H1 (cell line): ENCODE measurements at regions not wholly inside any gene's neighbourhood (a gene's known extent, or its start where the extent isn't known, plus 50 kb on each side); places are given as distances from the start of the nearest gene placed in this dataset.

ENCODE experiments used
- CTCF ChIA-PET: fragments of 300-600 bp; sonication (Branson Sonifier 250); formaldehyde crosslinking; loops from one replicate; lab custom pipeline; 2021; ENCODE audit not compliant: partially characterized antibody; lab: Charles Lee
- POLR2A ChIA-PET: fragments of 300-600 bp; sonication (Branson Sonifier 250); formaldehyde crosslinking; loops from one replicate; lab custom pipeline; 2021; ENCODE audit warnings: inconsistent platforms; ENCODE audit not compliant: partially characterized antibody; lab: Charles Lee
- DNase-seq, 2 experiments: peaks; one replicate each; pipeline versions ENCODE4 v3.0.0 to v3.0.0-alpha.2; 2010 to 2022; ENCODE audit warnings: low spot score in 2 of 2, low read depth in 1 of 2, mixed read lengths in 1 of 2
- FAIRE-seq: peaks from 2 replicates; lab custom pipeline; 2011; peaks lifted over from hg19 to GRCh38; lab: Jason Lieb, UNC
- H2AFZ ChIP-seq: 2 replicates; pipeline ENCODE4 v1.8.1; 2012; ENCODE audit warnings: low read length, inconsistent platforms
- H2AK5ac ChIP-seq: 2 replicates; pipeline ENCODE4 v1.6.1; 2013; ENCODE audit warnings: low read depth, low read length
- H2BK120ac ChIP-seq: replicated peaks from 2 replicates; pipeline ENCODE3; 2013; ENCODE audit warnings: low read depth, low read length, inconsistent platforms
- H2BK12ac ChIP-seq: 2 replicates; pipeline ENCODE4 v1.6.1; 2013; ENCODE audit warnings: low read depth, low read length
- H2BK15ac ChIP-seq: 2 replicates; pipeline ENCODE4 v1.6.1; 2013; ENCODE audit warnings: low read length
- H2BK20ac ChIP-seq: 2 replicates; pipeline ENCODE4 v1.6.1; 2013; ENCODE audit warnings: low read length
- H2BK5ac ChIP-seq: 2 replicates; pipeline ENCODE4 v1.6.1; 2013; ENCODE audit warnings: low read depth, low read length
- H3K14ac ChIP-seq: 2 replicates; pipeline ENCODE4 v1.6.1; 2013; ENCODE audit warnings: inconsistent platforms; ENCODE audit not compliant: insufficient read length
- H3K18ac ChIP-seq: 2 replicates; pipeline ENCODE4 v1.6.1; 2013; ENCODE audit warnings: low read length; ENCODE audit errors: extremely low read depth
- H3K23ac ChIP-seq: 2 replicates; pipeline ENCODE4 v1.6.1; 2013; ENCODE audit warnings: inconsistent platforms; ENCODE audit not compliant: insufficient read length
- H3K23me2 ChIP-seq: 2 replicates; pipeline ENCODE4 v1.6.1; 2013; ENCODE audit warnings: low read depth, low read length
- H3K27ac ChIP-seq: 2 replicates; pipeline ENCODE4 v1.6.1; 2011; ENCODE audit warnings: low read depth, low read length, inconsistent platforms
- H3K27me3 ChIP-seq, 4 experiments: replicated peaks in 1 of 4; 1 replicate in 1 of 4; 2 replicates in 3 of 4; pipeline versions ENCODE4 v1.6.1 to v1.8.1; 2011 to 2013; ENCODE audit warnings: low read length in 3 of 4, mild to moderate bottlenecking in 3 of 4, inconsistent platforms in 2 of 4, mixed read lengths in 2 of 4, moderate library complexity in 1 of 4; ENCODE audit not compliant: control insufficient read depth in 3 of 4, insufficient read depth in 3 of 4; ENCODE audit errors: extremely low read depth in 1 of 4
- H3K36me3 ChIP-seq, 4 experiments: 2 replicates each; pipeline versions ENCODE4 v1.6.1 to v1.8.1; 2011 to 2013; ENCODE audit warnings: mild to moderate bottlenecking in 4 of 4, low read length in 3 of 4, moderate library complexity in 2 of 4, control low read depth in 1 of 4, inconsistent platforms in 1 of 4; ENCODE audit not compliant: insufficient read depth in 4 of 4, control insufficient read depth in 2 of 4
- H3K4ac ChIP-seq: replicated peaks from 2 replicates; pipeline ENCODE3; 2013; ENCODE audit warnings: low read length, low read depth, mixed read lengths, inconsistent platforms; ENCODE audit not compliant: insufficient read length
- H3K4me1 ChIP-seq, 4 experiments: replicated peaks in 1 of 4; 1 replicate in 1 of 4; 2 replicates in 3 of 4; pipeline versions ENCODE4 v1.6.1 to v1.8.1; 2011 to 2013; ENCODE audit warnings: low read length in 3 of 4, inconsistent platforms in 2 of 4, mixed read lengths in 1 of 4; ENCODE audit not compliant: insufficient read depth in 4 of 4, control insufficient read depth in 3 of 4
- H3K4me2 ChIP-seq, 2 experiments: 2 replicates each; pipeline versions ENCODE4 v1.6.1 to v1.8.1; 2011 to 2013; ENCODE audit warnings: low read depth in 2 of 2, low read length in 2 of 2, control low read depth in 1 of 2, inconsistent platforms in 1 of 2, mild to moderate bottlenecking in 1 of 2; ENCODE audit not compliant: insufficient read depth in 1 of 2
- H3K4me3 ChIP-seq, 4 experiments: fragments of 200-600, 300-600 bp in 1 of 4; sonication (generic), shearing (Covaris generic), sonication (Bioruptor Twin) in 1 of 4; 2 replicates each; pipeline versions ENCODE4 v1.5.1 to v1.8.1; 2011 to 2016; ENCODE audit warnings: low read length in 4 of 4, low read depth in 3 of 4, control low read depth in 2 of 4, inconsistent platforms in 2 of 4, mild to moderate bottlenecking in 2 of 4, mixed read lengths in 1 of 4, moderate library complexity in 1 of 4; ENCODE audit not compliant: insufficient read depth in 2 of 4; ENCODE audit errors: extremely low read depth in 1 of 4
- H3K56ac ChIP-seq: replicated peaks from 2 replicates; pipeline ENCODE3; 2013; ENCODE audit warnings: low read depth, mild to moderate bottlenecking, mixed read lengths, low read length, inconsistent platforms; ENCODE audit not compliant: insufficient read length
- H3K79me1 ChIP-seq: 2 replicates; pipeline ENCODE4 v1.6.1; 2013; ENCODE audit warnings: low read depth, low read length, control low read depth
- H3K79me2 ChIP-seq, 2 experiments: 2 replicates each; pipeline versions ENCODE4 v1.6.1 to v1.8.1; 2012 to 2013; ENCODE audit warnings: low read length in 2 of 2, mild to moderate bottlenecking in 2 of 2, inconsistent platforms in 1 of 2; ENCODE audit not compliant: insufficient read depth in 2 of 2, control insufficient read depth in 1 of 2
- H3K9ac ChIP-seq, 4 experiments: replicated peaks in 1 of 4; 1 replicate in 1 of 4; 2 replicates in 3 of 4; pipeline versions ENCODE4 v1.6.1 to v1.8.1; 2011 to 2013; ENCODE audit warnings: low read depth in 3 of 4, low read length in 3 of 4, control low read depth in 2 of 4, mild to moderate bottlenecking in 2 of 4, moderate library complexity in 2 of 4, inconsistent platforms in 1 of 4; ENCODE audit errors: extremely low read depth in 1 of 4
- H3K9me3 ChIP-seq, 2 experiments: 2 replicates each; pipeline versions ENCODE4 v1.6.1 to v1.8.1; 2012 to 2013; ENCODE audit warnings: mild to moderate bottlenecking in 2 of 2, moderate library complexity in 2 of 2, control low read depth in 1 of 2, inconsistent platforms in 1 of 2, low read depth in 1 of 2, low read length in 1 of 2, mixed read lengths in 1 of 2; ENCODE audit not compliant: insufficient read depth in 2 of 2
- H4K20me1 ChIP-seq, 2 experiments: replicated peaks in 1 of 2; 2 replicates each; pipeline versions ENCODE3 to v1.8.1; 2011 to 2013; ENCODE audit warnings: inconsistent platforms in 2 of 2, low read length in 2 of 2, mild to moderate bottlenecking in 1 of 2; ENCODE audit not compliant: insufficient read depth in 2 of 2, control insufficient read depth in 1 of 2
- H4K5ac ChIP-seq: 2 replicates; pipeline ENCODE4 v1.6.1; 2013; ENCODE audit warnings: low read length, low read depth, mixed read lengths, inconsistent platforms; ENCODE audit not compliant: insufficient read length
- H4K8ac ChIP-seq: 2 replicates; pipeline ENCODE4 v1.8.0; 2013; ENCODE audit warnings: mild to moderate bottlenecking, moderate library complexity, low read length, inconsistent platforms; ENCODE audit not compliant: insufficient read depth; ENCODE audit errors: extremely low read depth
- H4K91ac ChIP-seq: replicated peaks from 2 replicates; pipeline ENCODE3; 2013; ENCODE audit warnings: low read length, mixed read lengths, inconsistent platforms; ENCODE audit not compliant: insufficient read length
- CHD1 ChIP-seq: IDR thresholded peaks from 2 replicates; pipeline ENCODE4 v1.6.1; 2012; ENCODE audit warnings: low read depth, low read length, improper control_type of control experiment
- GTF2F1 ChIP-seq: IDR thresholded peaks from 2 replicates; pipeline ENCODE4 v1.6.1; 2012; ENCODE audit warnings: low read depth, low read length, improper control_type of control experiment, borderline replicate concordance
- JUN ChIP-seq: IDR thresholded peaks from 2 replicates; pipeline ENCODE4 v1.6.1; 2011; ENCODE audit warnings: low read depth, mild to moderate bottlenecking, improper control_type of control experiment, low read length

- no peak for DNase-seq
- Histone ChIP-seq H3K4me3 (no peak overlapping the region), H3K27me3 (no peaks in the 10 kb centered on the region), H4K8ac (no peak overlapping the region), H3K36me3 (no peaks in the 10 kb centered on the region), H2BK15ac (no peak overlapping the region), H3K9me3 (no peaks in the 10 kb centered on the region), H3K4me1 (no peaks in the 10 kb centered on the region; a peak in 1 of 7 replicates), H3K23ac (no peak overlapping the region), H4K20me1 (no peaks in the 10 kb centered on the region), H4K5ac (no peak overlapping the region), H4K91ac (no peak overlapping the region), H3K14ac (no peak overlapping the region), H2AFZ (no peak overlapping the region), H2BK120ac (no peak overlapping the region), H3K27ac (no peak overlapping the region), H3K4me2 (no peak overlapping the region), H3K23me2 (no peaks in the 10 kb centered on the region), H3K79me2 (no peaks in the 10 kb centered on the region), H2BK12ac (no peak overlapping the region), H3K4ac (no peak overlapping the region), H3K9ac (no peak overlapping the region), H2BK20ac (no peak overlapping the region), H3K56ac (no peak overlapping the region), H2BK5ac (no peak overlapping the region), H2AK5ac (no peak overlapping the region), H3K79me1 (no peaks in the 10 kb centered on the region), H3K18ac (no peak overlapping the region)
- ChIA-PET POLR2A (no interaction called here), CTCF (no interaction called here)
- FAIRE-seq = no peak
- TF ChIP-seq JUN = no peak
- TF ChIP-seq CHD1 = no peak
- TF ChIP-seq GTF2F1 = no peak
Measured at GRCh38 chr13:63433546-63434150, 2018.0 kb upstream of the PCDH20 start.
